Smooth muscle cell (in vitro differentiated cells): ENCODE measurements at regions not wholly inside any gene's neighbourhood (a gene's known extent, or its start where the extent isn't known, plus 50 kb on each side); places are given as distances from the start of the nearest gene placed in this dataset.

Source experiments
- DNase-seq: peaks from one replicate; lab custom pipeline; 2025; ENCODE audit not compliant: unreplicated experiment; lab: John Stamatoyannopoulos, UW
- H2AFZ ChIP-seq: fragments of 200-600 bp; sonication (generic); 2 replicates; pipeline ENCODE4 v1.6.0; 2016; ENCODE audit warnings: antibody characterized with exemption, low read depth, mild to moderate bottlenecking
- H3F3A ChIP-seq: fragments of 200-600 bp; sonication (generic); 2 replicates; pipeline ENCODE4 v1.6.0; 2017; ENCODE audit warnings: antibody characterized with exemption, low read depth
- H3K27ac ChIP-seq: fragments of 200-600 bp; sonication (generic); 2 replicates; pipeline ENCODE4 v1.5.1; 2016; ENCODE audit warnings: low read depth, mild to moderate bottlenecking
- H3K27me3 ChIP-seq: fragments of 200-600 bp; sonication (generic); 2 replicates; pipeline ENCODE4 v1.6.1; 2016; ENCODE audit warnings: low read depth, mild to moderate bottlenecking
- H3K36me3 ChIP-seq: fragments of 200-600 bp; sonication (generic); 2 replicates; pipeline ENCODE4 v1.5.1; 2016; ENCODE audit warnings: low read depth
- H3K4me1 ChIP-seq: fragments of 200-600 bp; sonication (generic); 2 replicates; pipeline ENCODE4 v1.5.1; 2016; ENCODE audit warnings: low read depth
- H3K4me2 ChIP-seq: fragments of 200-600 bp; sonication (generic); 2 replicates; pipeline ENCODE4 v1.6.0; 2016; ENCODE audit warnings: mild to moderate bottlenecking
- H3K4me3 ChIP-seq: fragments of 200-600 bp; sonication (generic); 2 replicates; pipeline ENCODE4 v1.5.1; 2016; ENCODE audit warnings: mild to moderate bottlenecking
- H3K79me2 ChIP-seq: fragments of 200-600 bp; sonication (generic); 2 replicates; pipeline ENCODE4 v1.6.0; 2016; ENCODE audit warnings: low read depth, mild to moderate bottlenecking
- H3K9ac ChIP-seq: fragments of 200-600 bp; sonication (generic); 2 replicates; pipeline ENCODE4 v1.6.0; 2016; ENCODE audit warnings: low read depth
- H3K9me3 ChIP-seq: fragments of 200-600 bp; sonication (generic); replicated peaks from 2 replicates; pipeline ENCODE4 v1.5.1; 2016; ENCODE audit warnings: low read depth
- H4K20me1 ChIP-seq: fragments of 200-600 bp; sonication (generic); 2 replicates; pipeline ENCODE4 v1.6.0; 2016; ENCODE audit warnings: low read depth
- CTCF ChIP-seq: fragments of 200-600 bp; sonication (generic); IDR thresholded peaks from 2 replicates; pipeline ENCODE4 v1.5.1; 2017; ENCODE audit warnings: borderline replicate concordance, mild to moderate bottlenecking, antibody characterized with exemption; ENCODE audit not compliant: insufficient read depth, poor library complexity, severe bottlenecking
- WGBS: methylation state at CpG from one replicate; pipeline ENCODE4 v1.1.7; 2016; ENCODE audit warnings: low lambda C conversion rate; 5-methylcytosine and 5-hydroxymethylcytosine counted together

GRCh38 chr2:226073496-226074160 is 674.1 kb downstream of the NYAP2 start:
- H2AFZ ChIP-seq = peak overlapping the region; percentile 29
- H3F3A ChIP-seq = no peaks in the 10 kb centered on the region
- no peak overlapping the region for H3K4me3 ChIP-seq
- 98% methylated on average over 2 of the region's 2 CpGs for WGBS
- no peak overlapping the region for H3K9ac ChIP-seq
- H3K27me3 ChIP-seq = no peaks in the 10 kb centered on the region
- H3K27ac ChIP-seq = no peak overlapping the region
- no peaks in the 10 kb centered on the region for H4K20me1 ChIP-seq
- no peak for TF ChIP-seq CTCF
- no peaks in the 10 kb centered on the region for H3K36me3 ChIP-seq
- H3K79me2 ChIP-seq = no peaks in the 10 kb centered on the region
- H3K4me2 ChIP-seq = no peak overlapping the region
- H3K4me1 ChIP-seq = peaks cover 2% of the 10 kb centered on the region
- no peaks in the 10 kb centered on the region for H3K9me3 ChIP-seq
- no peak for DNase-seq

- no peak for TF ChIP-seq CTCF
- Histone ChIP-seq H4K20me1 (no peaks in the 10 kb centered on the region), H3K27me3 (no peaks in the 10 kb centered on the region), H3K9ac (no peak overlapping the region), H3K4me1 (no peaks in the 10 kb centered on the region), H3K4me2 (no peak overlapping the region), H3K9me3 (no peaks in the 10 kb centered on the region), H3K36me3 (no peaks in the 10 kb centered on the region), H2AFZ (no peak overlapping the region), H3F3A (no peaks in the 10 kb centered on the region), H3K79me2 (no peaks in the 10 kb centered on the region), H3K27ac (no peak overlapping the region), H3K4me3 (no peak overlapping the region)
- 45% methylated on average over 4 of the region's 4 CpGs for WGBS
- DNase-seq = no peak
Observed at GRCh38 chr2:226066873-226067272, 667.4 kb downstream of the NYAP2 start.

- Histone ChIP-seq H3K36me3 (no peaks in the 10 kb centered on the region), H3K9ac (no peak overlapping the region), H3K27me3 (no peaks in the 10 kb centered on the region), H3K4me2 (no peak overlapping the region), H4K20me1 (no peaks in the 10 kb centered on the region), H3K4me1 (no peaks in the 10 kb centered on the region), H2AFZ (no peak overlapping the region), H3K79me2 (no peaks in the 10 kb centered on the region), H3K9me3 (no peaks in the 10 kb centered on the region), H3F3A (no peaks in the 10 kb centered on the region), H3K27ac (no peak overlapping the region), H3K4me3 (no peak overlapping the region)
- WGBS = 93% methylated on average over 3 of the region's 3 CpGs
- TF ChIP-seq CTCF = no peak
- DNase-seq = no peak
Observed at GRCh38 chr2:226066391-226066790, 666.9 kb downstream of the NYAP2 start.

- no peak overlapping the region for H2AFZ ChIP-seq
Observed at GRCh38 chr2:226064932-226065570, 665.5 kb downstream of the NYAP2 start.

More at GRCh38 chr2:226064932-226065570, 665.5 kb downstream of the NYAP2 start:
- 89% methylated on average over 1 of the region's 1 CpG for WGBS
- no peaks in the 10 kb centered on the region for H3K79me2 ChIP-seq
- H3K4me3 ChIP-seq = no peak overlapping the region
- H4K20me1 ChIP-seq = no peaks in the 10 kb centered on the region
- TF ChIP-seq CTCF = no peak
- no peaks in the 10 kb centered on the region for H3K4me1 ChIP-seq
- no peaks in the 10 kb centered on the region for H3K9me3 ChIP-seq
- H3K27ac ChIP-seq = no peak overlapping the region
- H3F3A ChIP-seq = no peaks in the 10 kb centered on the region
- no peak overlapping the region for H3K9ac ChIP-seq
- H3K27me3 ChIP-seq = no peaks in the 10 kb centered on the region
- no peaks in the 10 kb centered on the region for H3K36me3 ChIP-seq
- no peak for DNase-seq
- no peak overlapping the region for H3K4me2 ChIP-seq
